ENCODE measurements at regions not wholly inside any gene's neighbourhood (a gene's known extent, or its start where the extent isn't known, plus 50 kb on each side); places are given as distances from the start of the nearest gene placed in this dataset.

DNA sequence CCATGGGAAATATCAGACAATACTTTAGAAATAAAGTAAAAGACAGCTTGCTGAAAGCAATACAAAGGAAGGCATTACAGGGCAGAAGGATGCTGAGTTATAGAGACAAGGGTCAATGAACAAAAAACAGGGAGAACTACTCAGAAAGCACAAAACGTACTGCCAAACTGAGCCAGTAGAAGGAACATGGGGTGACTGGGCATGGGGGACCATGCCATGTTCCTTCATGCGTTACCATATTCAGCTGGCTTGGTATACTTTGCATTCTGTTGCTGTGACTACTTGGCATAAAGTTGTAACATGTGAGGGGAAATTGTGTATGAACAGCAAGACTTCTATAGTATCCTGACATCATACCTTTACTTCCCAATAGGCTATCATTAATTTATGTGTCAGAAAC is 358.6 kb upstream of the LYPLAL1 start:
- Histone ChIP-seq H3K27me3 (no peaks in the 10 kb centered on the region), H3K4me3 (no peak overlapping the region), H3K27ac (no peak overlapping the region), H3K36me3 (no peaks in the 10 kb centered on the region), H3K9me3 (no peaks in the 10 kb centered on the region), H3K4me1 (peaks cover 0 to 1% of the 10 kb centered on the region in 2 donors)
- no peak for DNase-seq (ENCODE audit: low spot score)
- TF ChIP-seq CTCF (IDR thresholded peaks at IDR 0.05), result no peak

- no peak for TF ChIP-seq CTCF (IDR thresholded peaks at IDR 0.05)
- Histone ChIP-seq H3K9me3 (no peaks in the 10 kb centered on the region), H3K36me3 (no peaks in the 10 kb centered on the region), H3K27me3 (no peaks in the 10 kb centered on the region), H3K4me1 (no peaks in the 10 kb centered on the region), H3K27ac (no peak overlapping the region), H3K4me3 (no peak overlapping the region)
- no peak for DNase-seq (ENCODE audit: low spot score)
Observed at GRCh38 chr1:218817071-218817470, 356.6 kb upstream of the LYPLAL1 start.

- no peak overlapping the region for H3K4me3 ChIP-seq
- H3K9me3 ChIP-seq, result no peaks in the 10 kb centered on the region
- H3K36me3 ChIP-seq, result no peaks in the 10 kb centered on the region
- no peak overlapping the region for H3K27ac ChIP-seq
- H3K27me3 ChIP-seq, result no peaks in the 10 kb centered on the region
- H3K4me1 ChIP-seq, result no peaks in the 10 kb centered on the region
- TF ChIP-seq CTCF (IDR thresholded peaks at IDR 0.05), result no peak
- DNase-seq (ENCODE audit: low spot score), result no peak
Observed at GRCh38 chr1:218817691-218818465, 355.8 kb upstream of the LYPLAL1 start.

DNA sequence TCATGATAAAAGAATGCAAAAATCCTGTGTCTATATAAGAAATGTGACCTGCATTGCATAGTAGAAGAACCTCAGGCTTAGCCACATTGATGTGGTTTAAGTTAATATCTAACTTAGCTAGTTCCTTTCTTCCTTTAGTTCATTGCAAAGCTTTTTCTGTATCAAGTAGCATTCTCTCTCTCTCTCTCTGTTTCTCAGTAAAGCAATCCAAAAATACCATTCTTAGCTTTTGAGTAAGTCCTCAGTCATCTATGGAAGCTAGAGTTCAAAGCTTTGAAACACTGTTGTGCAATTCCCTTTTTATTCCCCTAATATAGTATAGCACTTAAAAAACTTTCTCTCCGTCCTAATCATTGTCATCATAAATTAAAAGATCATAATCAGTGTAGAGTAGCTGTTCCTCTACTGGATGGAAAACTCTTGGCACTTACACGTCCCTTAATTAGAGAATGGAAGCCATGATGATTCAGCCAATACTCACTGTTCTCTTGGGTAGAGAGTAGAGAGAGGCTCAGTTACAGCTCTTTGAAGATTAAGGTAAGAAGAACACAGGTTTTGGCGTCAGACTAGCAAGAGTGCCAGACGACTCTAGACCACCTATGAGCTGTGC is 350.3 kb upstream of the LYPLAL1 start:
- Histone ChIP-seq H3K4me1 (no peaks in the 10 kb centered on the region), H3K36me3 (no peaks in the 10 kb centered on the region), H3K4me3 (no peak overlapping the region), H3K27me3 (no peaks in the 10 kb centered on the region), H3K27ac (no peak overlapping the region), H3K9me3 (no peaks in the 10 kb centered on the region)
- TF ChIP-seq CTCF (IDR thresholded peaks at IDR 0.05), result no peak
- no peak for DNase-seq (ENCODE audit: low spot score)

- Histone ChIP-seq H3K4me1 (no peaks in the 10 kb centered on the region), H3K36me3 (no peaks in the 10 kb centered on the region), H3K4me3 (no peak overlapping the region), H3K9me3 (no peaks in the 10 kb centered on the region), H3K27me3 (no peaks in the 10 kb centered on the region), H3K27ac (no peak overlapping the region)
- no peak for DNase-seq (ENCODE audit: low spot score)
- no peak for TF ChIP-seq CTCF (IDR thresholded peaks at IDR 0.05)
Observed at GRCh38 chr1:218827486-218827885, 346.2 kb upstream of the LYPLAL1 start.
